SK-N-SH treated with all-trans-retinoic acid at 6 μM for 48 hours (cell line): ENCODE measurements at regions not wholly inside any gene's neighbourhood (a gene's known extent, or its start where the extent isn't known, plus 50 kb on each side); places are given as distances from the start of the nearest gene placed in this dataset.

Experiments
- ATAC-seq: fragments of 200-7000 bp; cut with Tn5 transposase; 3 replicates; pipeline ENCODE4 v1.9.1; 2020; ENCODE audit warnings: mild to moderate bottlenecking, moderate library complexity
- BACH2 ChIP-seq: fragments of 250-450 bp; sonication (Bioruptor Pico); IDR thresholded peaks from 2 replicates; pipeline ENCODE4 v1.9.0; 2021; ENCODE audit warnings: mild to moderate bottlenecking, borderline replicate concordance
- CREB5 ChIP-seq: fragments of 250-450 bp; sonication (Bioruptor Pico); IDR thresholded peaks from 2 replicates; pipeline ENCODE4 v1.5.1; 2020; ENCODE audit warnings: low read depth, mild to moderate bottlenecking, moderate library complexity
- CSDC2 ChIP-seq: fragments of 250-450 bp; sonication (Bioruptor Pico); IDR thresholded peaks from 2 replicates; pipeline ENCODE4 v1.5.0; 2020; ENCODE audit warnings: mild to moderate bottlenecking, moderate library complexity
- ESRRG ChIP-seq: fragments of 250-450 bp; sonication (Bioruptor Pico); IDR thresholded peaks from 2 replicates; pipeline ENCODE4 v1.6.1; 2021; ENCODE audit warnings: mild to moderate bottlenecking
- GLIS3 ChIP-seq: fragments of 250-450 bp; sonication (Bioruptor Pico); IDR thresholded peaks from 2 replicates; pipeline ENCODE4 v1.5.0; 2020; ENCODE audit warnings: mild to moderate bottlenecking, moderate library complexity
- ISL1 ChIP-seq: fragments of 250-450 bp; sonication (Bioruptor Pico); IDR thresholded peaks from 2 replicates; pipeline ENCODE4 v2.1.2; 2022; ENCODE audit warnings: mild to moderate bottlenecking, moderate library complexity
- OSR1 ChIP-seq: fragments of 250-450 bp; sonication (Bioruptor Pico); IDR thresholded peaks from 2 replicates; pipeline ENCODE4 v1.8.0; 2022; ENCODE audit warnings: moderate library complexity, mild to moderate bottlenecking, inconsistent platforms
- PATZ1 ChIP-seq: fragments of 250-450 bp; sonication (Bioruptor Pico); IDR thresholded peaks from 2 replicates; pipeline ENCODE4 v1.8.0; 2020; ENCODE audit warnings: mild to moderate bottlenecking, moderate library complexity, borderline replicate concordance
- POU6F1 ChIP-seq: fragments of 250-450 bp; sonication (Bioruptor Pico); IDR thresholded peaks from 2 replicates; pipeline ENCODE4 v1.8.0; 2021; ENCODE audit warnings: low read depth, mild to moderate bottlenecking, moderate library complexity, borderline replicate concordance
- PPARA ChIP-seq: fragments of 250-450 bp; sonication (Bioruptor Pico); IDR thresholded peaks from 2 replicates; pipeline ENCODE4 v1.5.0; 2020; ENCODE audit warnings: mild to moderate bottlenecking, borderline replicate concordance
- RARB ChIP-seq: fragments of 250-450 bp; sonication (Bioruptor Pico); IDR thresholded peaks from 2 replicates; pipeline ENCODE4 v1.8.0; 2021; ENCODE audit warnings: mild to moderate bottlenecking, moderate library complexity
- SNAI2 ChIP-seq: fragments of 250-450 bp; sonication (Bioruptor Pico); IDR thresholded peaks from 2 replicates; pipeline ENCODE4 v1.5.0; 2020; ENCODE audit warnings: mild to moderate bottlenecking, moderate library complexity
- TCF4 ChIP-seq: fragments of 250-450 bp; sonication (Bioruptor Pico); IDR thresholded peaks from 2 replicates; pipeline ENCODE4 v1.8.0; 2021; ENCODE audit warnings: mild to moderate bottlenecking, moderate library complexity, borderline replicate concordance
- TOX ChIP-seq: fragments of 250-450 bp; sonication (Bioruptor Pico); IDR thresholded peaks from 2 replicates; pipeline ENCODE4 v1.8.0; 2021; ENCODE audit warnings: mild to moderate bottlenecking, moderate library complexity, borderline replicate concordance
- TSHZ2 ChIP-seq: fragments of 250-450 bp; sonication (Bioruptor Pico); IDR thresholded peaks from 2 replicates; pipeline ENCODE4 v1.5.0; 2020; ENCODE audit warnings: mild to moderate bottlenecking, moderate library complexity
- ZC3H10 ChIP-seq: fragments of 250-450 bp; sonication (Bioruptor Pico); IDR thresholded peaks from 2 replicates; pipeline ENCODE4 v1.5.1; 2021; ENCODE audit warnings: mild to moderate bottlenecking, moderate library complexity
- ZFP3 ChIP-seq: fragments of 250-450 bp; sonication (Bioruptor Pico); IDR thresholded peaks from 2 replicates; pipeline ENCODE4 v1.5.0; 2020; ENCODE audit warnings: mild to moderate bottlenecking, moderate library complexity
- ZNF565 ChIP-seq: fragments of 450-650 bp; formaldehyde crosslinking; conservative IDR thresholded peaks from 2 replicates; pipeline ENCODE4 v1.5.0; 2020; ENCODE audit warnings: low read depth, mild to moderate bottlenecking, moderate library complexity
- ZNF70 ChIP-seq: fragments of 450-650 bp; formaldehyde crosslinking; IDR thresholded peaks from 2 replicates; pipeline ENCODE4 v1.5.0; 2020; ENCODE audit warnings: mild to moderate bottlenecking, moderate library complexity
- ZNF8 ChIP-seq: fragments of 450-650 bp; formaldehyde crosslinking; IDR thresholded peaks from 2 replicates; pipeline ENCODE4 v1.5.0; 2020; ENCODE audit warnings: mild to moderate bottlenecking, moderate library complexity

- no peak for ATAC-seq
- TF ChIP-seq TCF4 (CRISPR knock-in tag) (no peak), ZNF70 (no peak), ZC3H10 (CRISPR knock-in tag) (no peak), ZNF565 (no peak), CSDC2 (CRISPR knock-in tag) (no peak), ISL1 (CRISPR knock-in tag) (no peak), POU6F1 (no peak), TSHZ2 (CRISPR knock-in tag) (no peak), RARB (CRISPR knock-in tag) (no peak)
These were observed 466.4 kb downstream of the DIPK2A start for GRCh38 chr3:144437989-144438388.

- no peak for TF ChIP-seq POU6F1
- no peak for ATAC-seq
These were observed 472.4 kb downstream of the DIPK2A start for GRCh38 chr3:144444061-144444460.

GRCh38 chr3:144444546-144444945 lies 472.9 kb downstream of the DIPK2A start:
- ATAC-seq = no peak
- TF ChIP-seq ESRRG (CRISPR knock-in tag) = no peak
- no peak for TF ChIP-seq TCF4 (CRISPR knock-in tag)
- TF ChIP-seq BACH2 = no peak
- TF ChIP-seq ZFP3 = no peak
- TF ChIP-seq ZNF70 = no peak
- no peak for TF ChIP-seq OSR1 (CRISPR knock-in tag)
- TF ChIP-seq GLIS3 = no peak
- no peak for TF ChIP-seq RARB (CRISPR knock-in tag)

- TF ChIP-seq ZNF8 (CRISPR knock-in tag) (no peak), ZFP3 (no peak), POU6F1 (no peak), BACH2 (no peak), ZNF70 (no peak), PPARA (no peak), ISL1 (CRISPR knock-in tag) (no peak), OSR1 (CRISPR knock-in tag) (no peak)
- ATAC-seq = no peak
These were observed 484.3 kb downstream of the DIPK2A start for GRCh38 chr3:144455841-144456440.

- no peak for TF ChIP-seq TCF4 (CRISPR knock-in tag)
- TF ChIP-seq ISL1 (CRISPR knock-in tag) = no peak
- TF ChIP-seq GLIS3 = no peak
- TF ChIP-seq CREB5 (CRISPR knock-in tag) = no peak
- TF ChIP-seq PATZ1 (CRISPR knock-in tag) = no peak
- no peak for TF ChIP-seq POU6F1
- TF ChIP-seq ESRRG (CRISPR knock-in tag) = no peak
- TF ChIP-seq ZNF565 = no peak
- no peak for TF ChIP-seq ZFP3
- no peak for TF ChIP-seq ZNF8 (CRISPR knock-in tag)
- no peak for TF ChIP-seq SNAI2 (CRISPR knock-in tag)
- TF ChIP-seq RARB (CRISPR knock-in tag) = no peak
- TF ChIP-seq TOX (CRISPR knock-in tag) = no peak
- no peak for ATAC-seq
These were observed 486.1 kb downstream of the DIPK2A start for GRCh38 chr3:144457758-144458157.
